Activated naive CD8-positive, alpha-beta T cell (primary cell): ENCODE measurements at regions not wholly inside any gene's neighbourhood (a gene's known extent, or its start where the extent isn't known, plus 50 kb on each side); places are given as distances from the start of the nearest gene placed in this dataset.
"Not testable (repeated sequence)": the region's sequence is repeated elsewhere in the genome, so short reads cannot be mapped to it uniquely, and the experiment has no call there.

Experiments
- H3K27ac Mint-ChIP-seq: one replicate; pipeline ENCODE4 v1.8.0; 2021; ENCODE audit warnings: mixed read lengths
- H3K27me3 Mint-ChIP-seq: one replicate; pipeline ENCODE4 v1.8.0; 2021; ENCODE audit warnings: mixed read lengths
- H3K36me3 Mint-ChIP-seq: one replicate; pipeline ENCODE4 v1.8.0; 2021; ENCODE audit warnings: mixed read lengths
- H3K4me1 Mint-ChIP-seq: one replicate; pipeline ENCODE4 v1.8.0; 2021; ENCODE audit warnings: low read depth, mixed read lengths
- H3K4me3 Mint-ChIP-seq: one replicate; pipeline ENCODE4 v1.8.0; 2021; ENCODE audit warnings: mild to moderate bottlenecking, mixed read lengths
- H3K9me3 Mint-ChIP-seq: one replicate; pipeline ENCODE4 v1.8.0; 2021; ENCODE audit warnings: low read depth, mixed read lengths

- Mint-ChIP-seq H3K27ac (no peak overlapping the region), H3K9me3 (no peaks in the 10 kb centered on the region), H3K4me3 (no peak overlapping the region), H3K36me3 (no peaks in the 10 kb centered on the region), H3K4me1 (no peaks in the 10 kb centered on the region), H3K27me3 (no peaks in the 10 kb centered on the region)
Observed at GRCh38 chr4:10831727-10832408, 147.3 kb upstream of the CLNK start.

- H3K36me3 Mint-ChIP-seq, H3K4me3 Mint-ChIP-seq, H3K9me3 Mint-ChIP-seq, H3K27me3 Mint-ChIP-seq, H3K27ac Mint-ChIP-seq, H3K4me1 Mint-ChIP-seq: not testable (repeated sequence)
Observed at GRCh38 chr4:10828918-10829538, 144.5 kb upstream of the CLNK start.

GRCh38 chr4:10821826-10822225 is 137.3 kb upstream of the CLNK start:
- no peaks in the 10 kb centered on the region for H3K36me3 Mint-ChIP-seq
- H3K27me3 Mint-ChIP-seq, result no peaks in the 10 kb centered on the region
- H3K27ac Mint-ChIP-seq, result no peak overlapping the region
- H3K4me1 Mint-ChIP-seq, result no peaks in the 10 kb centered on the region
- no peaks in the 10 kb centered on the region for H3K9me3 Mint-ChIP-seq
- H3K4me3 Mint-ChIP-seq, result no peak overlapping the region

- Mint-ChIP-seq H3K36me3 (no peaks in the 10 kb centered on the region), H3K4me1 (no peaks in the 10 kb centered on the region), H3K27me3 (no peaks in the 10 kb centered on the region), H3K4me3 (no peak overlapping the region), H3K27ac (no peak overlapping the region), H3K9me3 (no peaks in the 10 kb centered on the region)
Observed at GRCh38 chr4:10816571-10816970, 132.0 kb upstream of the CLNK start.

GRCh38 chr4:10811991-10812390 is 127.4 kb upstream of the CLNK start:
- Mint-ChIP-seq H3K9me3 (no peaks in the 10 kb centered on the region), H3K27me3 (no peaks in the 10 kb centered on the region), H3K4me3 (no peak overlapping the region), H3K27ac (no peak overlapping the region), H3K36me3 (no peaks in the 10 kb centered on the region), H3K4me1 (no peaks in the 10 kb centered on the region)

- H3K36me3 Mint-ChIP-seq, result no peaks in the 10 kb centered on the region
- H3K4me3 Mint-ChIP-seq, result no peak overlapping the region
- H3K9me3 Mint-ChIP-seq, result no peaks in the 10 kb centered on the region
- no peak overlapping the region for H3K27ac Mint-ChIP-seq
- H3K27me3 Mint-ChIP-seq, result no peaks in the 10 kb centered on the region
- no peaks in the 10 kb centered on the region for H3K4me1 Mint-ChIP-seq
Observed at GRCh38 chr4:10810411-10810810, 125.8 kb upstream of the CLNK start.

- Mint-ChIP-seq H3K4me3 (no peak overlapping the region), H3K27ac (no peak overlapping the region), H3K9me3 (no peaks in the 10 kb centered on the region)
Observed at GRCh38 chr4:10809905-10810304, 125.3 kb upstream of the CLNK start.

GRCh38 chr4:10808591-10808990 is 124.0 kb upstream of the CLNK start:
- Mint-ChIP-seq H3K36me3 (no peaks in the 10 kb centered on the region), H3K27me3 (no peaks in the 10 kb centered on the region), H3K4me1 (no peaks in the 10 kb centered on the region), H3K27ac (no peak overlapping the region), H3K9me3 (no peaks in the 10 kb centered on the region), H3K4me3 (no peak overlapping the region)

More at GRCh38 chr4:10809905-10810304, 125.3 kb upstream of the CLNK start:
- H3K27me3 Mint-ChIP-seq, result no peaks in the 10 kb centered on the region
- H3K4me1 Mint-ChIP-seq, result no peaks in the 10 kb centered on the region
- H3K36me3 Mint-ChIP-seq, result no peaks in the 10 kb centered on the region

GRCh38 chr4:10806953-10807645 is 122.5 kb upstream of the CLNK start:
- Mint-ChIP-seq H3K27ac (no peak overlapping the region), H3K36me3 (no peaks in the 10 kb centered on the region), H3K9me3 (no peaks in the 10 kb centered on the region), H3K4me1 (no peaks in the 10 kb centered on the region), H3K4me3 (no peak overlapping the region), H3K27me3 (no peaks in the 10 kb centered on the region)

GRCh38 chr4:10803713-10804343 is 119.3 kb upstream of the CLNK start:
- Mint-ChIP-seq H3K4me1 (no peaks in the 10 kb centered on the region), H3K27ac (no peak overlapping the region)

GRCh38 chr4:10787365-10787764 is 102.8 kb upstream of the CLNK start:
- Mint-ChIP-seq H3K9me3 (no peaks in the 10 kb centered on the region), H3K27ac (no peak overlapping the region), H3K27me3 (no peaks in the 10 kb centered on the region), H3K36me3 (no peaks in the 10 kb centered on the region), H3K4me1 (no peaks in the 10 kb centered on the region), H3K4me3 (no peak overlapping the region)

More at GRCh38 chr4:10803713-10804343, 119.3 kb upstream of the CLNK start:
- Mint-ChIP-seq H3K9me3 (no peaks in the 10 kb centered on the region), H3K27me3 (no peaks in the 10 kb centered on the region), H3K36me3 (no peaks in the 10 kb centered on the region), H3K4me3 (no peak overlapping the region)

- Mint-ChIP-seq H3K4me1 (no peaks in the 10 kb centered on the region), H3K4me3 (no peak overlapping the region), H3K27ac (no peak overlapping the region), H3K36me3 (no peaks in the 10 kb centered on the region), H3K27me3 (no peaks in the 10 kb centered on the region), H3K9me3 (no peaks in the 10 kb centered on the region)
Observed at GRCh38 chr4:10784621-10785020, 100.1 kb upstream of the CLNK start.

GRCh38 chr4:10783351-10783750 is 98.8 kb upstream of the CLNK start:
- Mint-ChIP-seq H3K4me1 (no peaks in the 10 kb centered on the region), H3K27ac (no peak overlapping the region), H3K27me3 (no peaks in the 10 kb centered on the region), H3K36me3 (no peaks in the 10 kb centered on the region), H3K4me3 (no peak overlapping the region), H3K9me3 (no peaks in the 10 kb centered on the region)

- H3K36me3 Mint-ChIP-seq, result no peaks in the 10 kb centered on the region
- H3K27me3 Mint-ChIP-seq, result no peaks in the 10 kb centered on the region
- H3K9me3 Mint-ChIP-seq, result no peaks in the 10 kb centered on the region
- H3K4me1 Mint-ChIP-seq, result no peaks in the 10 kb centered on the region
- no peak overlapping the region for H3K27ac Mint-ChIP-seq
- H3K4me3 Mint-ChIP-seq, result no peak overlapping the region
Observed at GRCh38 chr4:10781805-10782204, 97.2 kb upstream of the CLNK start.

GRCh38 chr4:10780803-10781202 is 96.2 kb upstream of the CLNK start:
- not testable (repeated sequence) for H3K9me3 Mint-ChIP-seq, H3K27me3 Mint-ChIP-seq, H3K4me3 Mint-ChIP-seq, H3K4me1 Mint-ChIP-seq, H3K27ac Mint-ChIP-seq, H3K36me3 Mint-ChIP-seq
